Stimulated activated effector memory CD8-positive, alpha-beta T cell treated with anti-CD3 and anti-CD28 coated beads, Interleukin-12 subunit alpha, Interleukin-12 subunit beta, amount 100 ng/mL, for 72 hours (primary cell): ENCODE measurements at regions not wholly inside any gene's neighbourhood (a gene's known extent, or its start where the extent isn't known, plus 50 kb on each side); places are given as distances from the start of the nearest gene placed in this dataset.
"Not testable (repeated sequence)": the region's sequence is repeated elsewhere in the genome, so short reads cannot be mapped to it uniquely, and the experiment has no call there.

Source experiments
- ATAC-seq: fragments of 150-1000 bp; cut with Tn5 transposase; 2 replicates; pipeline ENCODE4 v1.10.0; 2021
- DNase-seq, 2 donors: peaks; one replicate each; pipeline ENCODE4 v3.0.0; 2021 to 2022; ENCODE audit warnings: low spot score in 2 of 2
- H3K27ac Mint-ChIP-seq: one replicate; pipeline ENCODE4 v1.8.0; 2022; ENCODE audit warnings: mild to moderate bottlenecking, mixed read lengths
- H3K36me3 Mint-ChIP-seq: one replicate; pipeline ENCODE4 v1.8.0; 2022; ENCODE audit warnings: mild to moderate bottlenecking, mixed read lengths
- H3K4me1 Mint-ChIP-seq: one replicate; pipeline ENCODE4 v1.8.0; 2022; ENCODE audit warnings: mixed read lengths
- H3K4me3 Mint-ChIP-seq: one replicate; pipeline ENCODE4 v1.8.0; 2022; ENCODE audit warnings: mild to moderate bottlenecking, mixed read lengths
- H3K9me3 Mint-ChIP-seq: one replicate; pipeline ENCODE4 v1.8.0; 2022; ENCODE audit warnings: mixed read lengths

- H3K4me1 Mint-ChIP-seq, DNase-seq, H3K36me3 Mint-ChIP-seq, H3K27ac Mint-ChIP-seq, ATAC-seq, H3K4me3 Mint-ChIP-seq, H3K9me3 Mint-ChIP-seq: not testable (repeated sequence)
Measured at GRCh38 chr9:62737004-62737606, 1547.3 kb downstream of the SPATA31A7 start.

GRCh38 chr9:62737915-62738314 is 1548.1 kb downstream of the SPATA31A7 start:
- H3K9me3 Mint-ChIP-seq, H3K36me3 Mint-ChIP-seq, ATAC-seq, H3K4me3 Mint-ChIP-seq, H3K27ac Mint-ChIP-seq, DNase-seq, H3K4me1 Mint-ChIP-seq: not testable (repeated sequence)

- H3K36me3 Mint-ChIP-seq, H3K4me1 Mint-ChIP-seq, DNase-seq, H3K9me3 Mint-ChIP-seq, H3K4me3 Mint-ChIP-seq, ATAC-seq, H3K27ac Mint-ChIP-seq: not testable (repeated sequence)
Measured at GRCh38 chr9:62745774-62746529, 1556.1 kb downstream of the SPATA31A7 start.
